GM12878 (cell line): ENCODE measurements at regions not wholly inside any gene's neighbourhood (a gene's known extent, or its start where the extent isn't known, plus 50 kb on each side); places are given as distances from the start of the nearest gene placed in this dataset.

Experiments used
- ATAC-seq: fragments of 200-7000 bp; cut with Tn5 transposase; 3 replicates; pipeline ENCODE4 v1.9.1; 2020; ENCODE audit warnings: mild to moderate bottlenecking, moderate library complexity
- BruUV-seq: library from RNA; stranded (reverse); fragments of 400-500 nt; replicated peaks from 2 replicates; lab custom pipeline; 2021; lab: Mats Ljungman, UMichigan
- CTCF ChIA-PET: fragments of 300-600 bp; sonication (Branson Sonifier 250); formaldehyde crosslinking; extraction: SDS; loops from one replicate; lab custom pipeline; 2021; ENCODE audit warnings: inconsistent platforms; lab: Yijun Ruan, JAX
- POLR2A ChIA-PET: fragments of 350-600 bp; formaldehyde crosslinking; extraction: SDS; loops from one replicate; lab custom pipeline; 2021; ENCODE audit warnings: inconsistent platforms; lab: Charles Lee
- RAD21 ChIA-PET: fragments of 300-600 bp; sonication (Branson Sonifier 250); formaldehyde crosslinking; loops from one replicate; lab custom pipeline; 2023; ENCODE audit warnings: antibody characterized with exemption; ENCODE audit not compliant: unreplicated experiment; lab: Charles Lee
- SMC1A ChIA-PET: fragments of 300-600 bp; sonication (Branson Sonifier 250); formaldehyde crosslinking; loops from one replicate; lab custom pipeline; 2023; ENCODE audit not compliant: unreplicated experiment, uncharacterized antibody; lab: Charles Lee
- DNase-seq: peaks from one replicate; pipeline ENCODE4 v3.0.0-alpha.2; 2011; ENCODE audit warnings: low read depth, low spot score
- FAIRE-seq: peaks from 3 replicates; lab custom pipeline; 2011; peaks lifted over from hg19 to GRCh38; lab: Jason Lieb, UNC
- H2AFZ ChIP-seq: 2 replicates; pipeline ENCODE4 v1.6.0; 2011; ENCODE audit warnings: low read depth, low read length, control low read depth; ENCODE audit not compliant: control insufficient read depth
- H3K27ac ChIP-seq: 2 replicates; pipeline ENCODE4 v1.5.1; 2011; ENCODE audit warnings: control low read depth; ENCODE audit not compliant: control insufficient read depth, insufficient read depth
- H3K27me3 ChIP-seq, 2 experiments: replicated peaks in 1 of 2; 2 replicates each; pipeline versions ENCODE4 v1.6.0 to v1.6.1; 2011; ENCODE audit warnings: low read length in 1 of 2; ENCODE audit not compliant: control insufficient read depth in 2 of 2, insufficient read depth in 2 of 2
- H3K36me3 ChIP-seq, 2 experiments: 2 replicates each; pipeline ENCODE4 v1.5.1; 2011; ENCODE audit warnings: low read length in 1 of 2; ENCODE audit not compliant: control insufficient read depth in 2 of 2, insufficient read depth in 2 of 2
- H3K4me1 ChIP-seq: 2 replicates; pipeline ENCODE4 v1.6.1; 2011; ENCODE audit warnings: mild to moderate bottlenecking, low read length, moderate library complexity, mixed read lengths; ENCODE audit not compliant: control insufficient read depth, insufficient read depth
- H3K4me2 ChIP-seq: 2 replicates; pipeline ENCODE4 v1.6.0; 2011; ENCODE audit warnings: control low read depth; ENCODE audit not compliant: control insufficient read depth, insufficient read depth
- H3K4me3 ChIP-seq: fragments of 200-600 bp; sonication (generic); 2 replicates; pipeline ENCODE4 v1.5.1; 2016
- H3K79me2 ChIP-seq: 2 replicates; pipeline ENCODE4 v1.6.0; 2011; ENCODE audit warnings: low read length; ENCODE audit not compliant: control insufficient read depth, insufficient read depth
- H3K9ac ChIP-seq: 2 replicates; pipeline ENCODE4 v1.8.0; 2011; ENCODE audit warnings: low read length, control low read depth, mixed read lengths; ENCODE audit not compliant: control insufficient read depth, insufficient read depth
- H3K9me3 ChIP-seq: replicated peaks from 3 replicates; pipeline ENCODE4 v1.5.1; 2011; ENCODE audit warnings: mild to moderate bottlenecking, low read length; ENCODE audit not compliant: control insufficient read depth, insufficient read depth
- H4K20me1 ChIP-seq: 2 replicates; pipeline ENCODE4 v1.6.0; 2011; ENCODE audit not compliant: control insufficient read depth, insufficient read depth
- HDGF ChIP-seq: fragments of 450-650 bp; IDR thresholded peaks from 2 replicates; pipeline ENCODE4 v1.6.1; 2016; ENCODE audit warnings: antibody characterized with exemption
- MAX ChIP-seq: IDR thresholded peaks from 2 replicates; pipeline ENCODE4 v1.6.1; 2012; ENCODE audit warnings: low read depth, low read length, improper control_type of control experiment
- REST ChIP-seq: IDR thresholded peaks from 2 replicates; pipeline ENCODE4 v1.6.1; 2012; ENCODE audit warnings: mild to moderate bottlenecking, low read depth, low read length
- TCF3 ChIP-seq: IDR thresholded peaks from 2 replicates; pipeline ENCODE4 v1.6.1; 2012; ENCODE audit warnings: low read depth, mild to moderate bottlenecking, low read length, borderline replicate concordance; ENCODE audit not compliant: insufficient read depth
- USF2 ChIP-seq: IDR thresholded peaks from 2 replicates; pipeline ENCODE4 v1.6.1; 2011; ENCODE audit warnings: low read depth, low read length, improper control_type of control experiment, borderline replicate concordance
- ZBTB11 ChIP-seq: fragments of 450-650 bp; formaldehyde crosslinking; IDR thresholded peaks from 2 replicates; pipeline ENCODE4 v1.5.0; 2022; ENCODE audit warnings: mild to moderate bottlenecking, missing genetic modification characterization
- WGBS: methylation state at CpG from one replicate; pipeline ENCODE4 v1.1.6; 2016; ENCODE audit warnings: low lambda C conversion rate; ENCODE audit not compliant: insufficient replicate concordance, insufficient coverage; ENCODE audit errors: missing lambda C conversion rate; 5-methylcytosine and 5-hydroxymethylcytosine counted together
- in situ Hi-C: fragments of 300-500 bp; cut with MboI; formaldehyde crosslinking; loops from 9 replicates; pipeline ENCODE4 v1.14.3; 2018; ENCODE audit warnings: mixed read lengths
- intact Hi-C: fragments of 100-400 bp; cut with micrococcal nuclease; formaldehyde crosslinking; loops from one replicate; pipeline ENCODE4 v1.14.2; 2022; ENCODE audit not compliant: unreplicated experiment
- TF ChIP-seq, protein P1 (sequence below): IDR thresholded peaks from 2 replicates; pipeline ENCODE4 v1.6.1; 2011; ENCODE audit warnings: mild to moderate bottlenecking, low read depth, low read length, moderate library complexity; ENCODE audit not compliant: insufficient replicate concordance

DNA sequence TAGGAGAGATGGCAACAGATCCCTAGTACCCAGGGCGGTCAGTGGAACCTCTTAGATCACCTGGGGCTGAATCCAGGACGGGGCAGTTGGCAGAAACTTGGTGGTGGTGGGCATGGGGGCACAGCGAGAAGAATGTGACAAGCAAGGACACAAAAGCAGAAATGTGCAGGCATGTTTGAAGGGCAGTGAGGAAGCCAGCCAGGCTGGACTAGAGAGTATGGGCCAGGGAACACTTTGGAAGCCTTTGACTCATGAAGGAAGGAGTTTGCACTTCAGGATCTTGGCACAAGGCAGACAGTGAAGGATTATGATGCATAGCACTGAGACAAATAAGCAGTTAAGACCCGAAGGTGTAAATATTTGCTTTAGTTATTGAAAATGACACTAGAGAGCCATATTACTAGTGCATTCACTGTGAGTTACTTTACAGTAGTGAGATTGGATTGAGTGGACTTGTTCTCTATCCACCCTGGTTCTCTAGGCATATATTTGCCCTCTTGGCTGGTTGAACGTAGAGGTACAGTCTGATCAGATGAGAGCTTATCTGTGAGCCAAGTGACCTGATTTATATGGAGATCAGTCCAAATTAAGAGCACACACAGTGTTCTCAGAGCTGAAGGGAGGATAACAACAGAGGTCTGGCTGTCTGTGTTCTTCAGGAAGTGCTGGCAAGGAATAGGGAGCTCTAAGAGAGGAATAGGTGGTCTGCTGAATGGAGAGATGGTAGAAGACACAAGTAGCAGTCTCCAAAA, 210.4 kb downstream of the SNX19 start:
- ChIA-PET CTCF (no interaction called here), RAD21 (no interaction called here), POLR2A (no interaction called here), SMC1A (no interaction called here)
- H4K20me1 ChIP-seq = no peaks in the 10 kb centered on the region
- no peak overlapping the region for H2AFZ ChIP-seq
- no peak overlapping the region for H3K4me3 ChIP-seq
- DNase-seq = no peak
- ATAC-seq = no peak
- H3K9me3 ChIP-seq = no peaks in the 10 kb centered on the region; the same call in 2 of the 3 replicates
- WGBS = 9% methylated on average over 5 of the region's 5 CpGs
- TF ChIP-seq ZBTB11 (CRISPR knock-in tag) = no peak
- TF ChIP-seq, protein P1, sequence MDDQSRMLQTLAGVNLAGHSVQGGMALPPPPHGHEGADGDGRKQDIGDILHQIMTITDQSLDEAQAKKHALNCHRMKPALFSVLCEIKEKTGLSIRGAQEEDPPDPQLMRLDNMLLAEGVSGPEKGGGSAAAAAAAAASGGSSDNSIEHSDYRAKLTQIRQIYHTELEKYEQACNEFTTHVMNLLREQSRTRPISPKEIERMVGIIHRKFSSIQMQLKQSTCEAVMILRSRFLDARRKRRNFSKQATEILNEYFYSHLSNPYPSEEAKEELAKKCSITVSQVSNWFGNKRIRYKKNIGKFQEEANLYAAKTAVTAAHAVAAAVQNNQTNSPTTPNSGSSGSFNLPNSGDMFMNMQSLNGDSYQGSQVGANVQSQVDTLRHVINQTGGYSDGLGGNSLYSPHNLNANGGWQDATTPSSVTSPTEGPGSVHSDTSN = no peak
- no peak for TF ChIP-seq TCF3
- no peak for TF ChIP-seq HDGF
- no peak for TF ChIP-seq MAX
- no peak for TF ChIP-seq REST
- TF ChIP-seq USF2 = no peak
- no TSS peak for BruUV-seq
- intact Hi-C loops = no loop called here
- H3K27ac ChIP-seq = no peak overlapping the region
- peaks cover 0 to 2% of the 10 kb centered on the region in 2 experiments; a peak in 2 of 4 replicates for H3K27me3 ChIP-seq
- H3K4me1 ChIP-seq = no peaks in the 10 kb centered on the region
- in situ Hi-C loops = no loop called here
- no peak overlapping the region for H3K4me2 ChIP-seq
- no peaks in the 10 kb centered on the region for H3K36me3 ChIP-seq
- no peaks in the 10 kb centered on the region for H3K79me2 ChIP-seq
- no peak for FAIRE-seq
- H3K9ac ChIP-seq = no peak overlapping the region
